A673 (cell line): ENCODE measurements at regions not wholly inside any gene's neighbourhood (a gene's known extent, or its start where the extent isn't known, plus 50 kb on each side); places are given as distances from the start of the nearest gene placed in this dataset.

ENCODE experiments used
- EZH2 ChIP-seq: fragments of 200-600 bp; sonication (generic); IDR thresholded peaks from 2 replicates; pipeline ENCODE4 v1.6.1; 2017; ENCODE audit warnings: borderline replicate concordance, low read depth, mild to moderate bottlenecking, mixed read lengths, antibody characterized with exemption, low read length; ENCODE audit not compliant: poor library complexity, severe bottlenecking
- TF ChIP-seq, protein P1 (sequence below): fragments of 300-800, 200-600 bp; sonication (generic); conservative IDR thresholded peaks from 2 replicates; pipeline ENCODE4 v1.5.1; 2017; ENCODE audit warnings: low read depth, mild to moderate bottlenecking, antibody characterized with exemption, low read length, moderate library complexity, mixed read lengths

DNA sequence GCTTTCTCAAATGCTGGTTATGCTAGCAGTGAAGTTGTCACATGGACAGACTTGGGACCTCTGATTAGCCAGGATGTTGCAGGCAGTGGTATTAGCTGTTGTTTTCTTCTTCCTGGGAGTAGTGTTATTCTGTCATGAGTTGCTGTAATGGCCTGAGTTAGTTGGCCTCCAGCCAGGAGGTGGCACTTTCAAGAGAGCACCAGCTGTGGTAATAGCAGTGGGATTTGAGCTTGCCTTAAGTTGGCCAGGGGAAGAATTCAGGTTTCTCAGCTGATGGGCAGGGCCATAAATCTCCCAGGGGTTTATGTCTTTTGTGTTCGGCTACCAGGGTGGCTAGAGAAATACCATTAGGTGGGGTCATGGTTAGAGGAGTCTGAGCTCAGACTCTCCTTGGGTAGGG lies 132.6 kb downstream of the GLUD2 start:
- TF ChIP-seq, protein P1, sequence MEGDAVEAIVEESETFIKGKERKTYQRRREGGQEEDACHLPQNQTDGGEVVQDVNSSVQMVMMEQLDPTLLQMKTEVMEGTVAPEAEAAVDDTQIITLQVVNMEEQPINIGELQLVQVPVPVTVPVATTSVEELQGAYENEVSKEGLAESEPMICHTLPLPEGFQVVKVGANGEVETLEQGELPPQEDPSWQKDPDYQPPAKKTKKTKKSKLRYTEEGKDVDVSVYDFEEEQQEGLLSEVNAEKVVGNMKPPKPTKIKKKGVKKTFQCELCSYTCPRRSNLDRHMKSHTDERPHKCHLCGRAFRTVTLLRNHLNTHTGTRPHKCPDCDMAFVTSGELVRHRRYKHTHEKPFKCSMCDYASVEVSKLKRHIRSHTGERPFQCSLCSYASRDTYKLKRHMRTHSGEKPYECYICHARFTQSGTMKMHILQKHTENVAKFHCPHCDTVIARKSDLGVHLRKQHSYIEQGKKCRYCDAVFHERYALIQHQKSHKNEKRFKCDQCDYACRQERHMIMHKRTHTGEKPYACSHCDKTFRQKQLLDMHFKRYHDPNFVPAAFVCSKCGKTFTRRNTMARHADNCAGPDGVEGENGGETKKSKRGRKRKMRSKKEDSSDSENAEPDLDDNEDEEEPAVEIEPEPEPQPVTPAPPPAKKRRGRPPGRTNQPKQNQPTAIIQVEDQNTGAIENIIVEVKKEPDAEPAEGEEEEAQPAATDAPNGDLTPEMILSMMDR, result no peak
- no peak for TF ChIP-seq EZH2
